Ovary (tissue), 3 donors: ENCODE measurements at regions not wholly inside any gene's neighbourhood (a gene's known extent, or its start where the extent isn't known, plus 50 kb on each side); places are given as distances from the start of the nearest gene placed in this dataset.

Experiments
- CTCF ChIP-seq, 3 donors: fragments of 450-650 bp in 2 of 3; fragments of 200-600 bp in 1 of 3; IDR thresholded peaks; one replicate each; pipeline versions ENCODE4 v1.5.1 to v1.8.0; 2016 to 2022; ENCODE audit warnings: antibody characterized with exemption in 3 of 3, mild to moderate bottlenecking in 1 of 3
- EP300 ChIP-seq: sonication (generic); formaldehyde crosslinking; IDR thresholded peaks from one replicate; pipeline ENCODE4 v1.6.1; 2017; ENCODE audit warnings: antibody characterized with exemption
- POLR2A ChIP-seq: fragments of 450-650 bp; IDR thresholded peaks from one replicate; pipeline ENCODE4 v1.6.1; 2017; ENCODE audit warnings: antibody characterized with exemption, mild to moderate bottlenecking, moderate library complexity
- donor health status: DM: no; HTN: no; CAD: no.

DNA sequence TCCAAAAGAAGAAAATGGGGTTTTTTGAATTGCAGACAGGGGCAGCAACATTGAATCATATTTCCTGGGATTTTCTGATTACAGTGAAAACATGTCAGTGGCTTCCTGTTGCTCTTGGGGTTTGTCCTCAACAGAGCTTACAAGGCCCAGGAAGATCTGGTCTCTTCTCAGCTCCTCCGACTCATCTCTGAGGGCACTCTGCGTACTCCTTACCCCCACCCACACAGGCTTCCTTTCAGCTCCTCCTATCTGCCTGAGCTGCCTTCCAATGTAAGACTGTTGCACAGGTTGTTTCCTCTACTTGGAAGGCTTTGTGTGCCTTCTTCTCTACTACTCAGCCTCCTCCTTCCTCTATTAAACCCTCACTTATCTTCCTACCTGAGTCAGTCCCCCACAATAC lies 245.1 kb upstream of the MEF2C start:
- no peak for TF ChIP-seq CTCF (IDR thresholded peaks at IDR 0.05)
- no peak for TF ChIP-seq POLR2A
- TF ChIP-seq EP300: no peak
